ENCODE measurements at regions not wholly inside any gene's neighbourhood (a gene's known extent, or its start where the extent isn't known, plus 50 kb on each side); places are given as distances from the start of the nearest gene placed in this dataset.

GRCh38 chr3:117651246-117651645 is 941.7 kb downstream of the TUSC7 start:
- intact Hi-C loops (cut with micrococcal nuclease), result no loop called here
- Mint-ChIP-seq H3K4me1 (no peaks in the 10 kb centered on the region), H3K4me3 (no peak overlapping the region), H3K9me3 (no peaks in the 10 kb centered on the region), H3K27me3 (no peaks in the 10 kb centered on the region), H3K36me3 (ENCODE audit: low read depth) (no peaks in the 10 kb centered on the region), H3K27ac (no peak overlapping the region)
- DNase-seq, result no peak
- TF ChIP-seq, protein P1, sequence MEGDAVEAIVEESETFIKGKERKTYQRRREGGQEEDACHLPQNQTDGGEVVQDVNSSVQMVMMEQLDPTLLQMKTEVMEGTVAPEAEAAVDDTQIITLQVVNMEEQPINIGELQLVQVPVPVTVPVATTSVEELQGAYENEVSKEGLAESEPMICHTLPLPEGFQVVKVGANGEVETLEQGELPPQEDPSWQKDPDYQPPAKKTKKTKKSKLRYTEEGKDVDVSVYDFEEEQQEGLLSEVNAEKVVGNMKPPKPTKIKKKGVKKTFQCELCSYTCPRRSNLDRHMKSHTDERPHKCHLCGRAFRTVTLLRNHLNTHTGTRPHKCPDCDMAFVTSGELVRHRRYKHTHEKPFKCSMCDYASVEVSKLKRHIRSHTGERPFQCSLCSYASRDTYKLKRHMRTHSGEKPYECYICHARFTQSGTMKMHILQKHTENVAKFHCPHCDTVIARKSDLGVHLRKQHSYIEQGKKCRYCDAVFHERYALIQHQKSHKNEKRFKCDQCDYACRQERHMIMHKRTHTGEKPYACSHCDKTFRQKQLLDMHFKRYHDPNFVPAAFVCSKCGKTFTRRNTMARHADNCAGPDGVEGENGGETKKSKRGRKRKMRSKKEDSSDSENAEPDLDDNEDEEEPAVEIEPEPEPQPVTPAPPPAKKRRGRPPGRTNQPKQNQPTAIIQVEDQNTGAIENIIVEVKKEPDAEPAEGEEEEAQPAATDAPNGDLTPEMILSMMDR (IDR thresholded peaks at IDR 0.05), result no peak
- ChIA-PET POLR2A (no interaction called here), CTCF (no interaction called here)
- no peak for ATAC-seq (ENCODE audit: low read depth)

GRCh38 chr3:117656391-117656790 is 946.8 kb downstream of the TUSC7 start:
- ATAC-seq (ENCODE audit: low read depth) (no peak), DNase-seq (no peak)
- Mint-ChIP-seq H3K36me3 (ENCODE audit: low read depth) (no peaks in the 10 kb centered on the region), H3K9me3 (no peaks in the 10 kb centered on the region), H3K4me1 (no peaks in the 10 kb centered on the region), H3K27me3 (no peaks in the 10 kb centered on the region), H3K27ac (no peak overlapping the region), H3K4me3 (no peak overlapping the region)
- CTCF ChIA-PET, result no interaction called here
- POLR2A ChIA-PET, result no interaction called here
- TF ChIP-seq, protein P1 (IDR thresholded peaks at IDR 0.05), result no peak
- intact Hi-C loops (cut with micrococcal nuclease), result no loop called here

- ATAC-seq (ENCODE audit: low read depth) (no peak), DNase-seq (no peak)
- Mint-ChIP-seq H3K4me1 (no peaks in the 10 kb centered on the region), H3K9me3 (no peaks in the 10 kb centered on the region), H3K36me3 (ENCODE audit: low read depth) (no peaks in the 10 kb centered on the region), H3K4me3 (no peak overlapping the region), H3K27me3 (no peaks in the 10 kb centered on the region), H3K27ac (no peak overlapping the region)
- intact Hi-C loops (cut with micrococcal nuclease), result no loop called here
- POLR2A ChIA-PET, result no interaction called here
- TF ChIP-seq, protein P1 (IDR thresholded peaks at IDR 0.05), result no peak
- CTCF ChIA-PET, result no interaction called here
Measured at GRCh38 chr3:117657278-117657677, 947.7 kb downstream of the TUSC7 start.

- Mint-ChIP-seq H3K9me3 (no peaks in the 10 kb centered on the region), H3K27me3 (no peaks in the 10 kb centered on the region), H3K36me3 (ENCODE audit: low read depth) (no peaks in the 10 kb centered on the region), H3K4me3 (no peak overlapping the region), H3K27ac (no peak overlapping the region), H3K4me1 (no peaks in the 10 kb centered on the region)
- TF ChIP-seq, protein P1 (IDR thresholded peaks at IDR 0.05), result no peak
- CTCF ChIA-PET, result no interaction called here
- intact Hi-C loops (cut with micrococcal nuclease), result no loop called here
- DNase-seq (no peak), ATAC-seq (ENCODE audit: low read depth) (no peak)
- POLR2A ChIA-PET, result no interaction called here
Measured at GRCh38 chr3:117660941-117661817, 951.6 kb downstream of the TUSC7 start.

GRCh38 chr3:117661818-117662095 is 952.2 kb downstream of the TUSC7 start:
- TF ChIP-seq, protein P1 (IDR thresholded peaks at IDR 0.05), result no peak
- no peak overlapping the region for H3K27ac Mint-ChIP-seq
- no peak overlapping the region for H3K4me3 Mint-ChIP-seq
- H3K36me3 Mint-ChIP-seq (ENCODE audit: low read depth), result no peaks in the 10 kb centered on the region
- CTCF ChIA-PET, result no interaction called here
- POLR2A ChIA-PET, result no interaction called here
- H3K9me3 Mint-ChIP-seq, result no peaks in the 10 kb centered on the region
- ATAC-seq (ENCODE audit: low read depth) (no peak), DNase-seq (no peak)
- H3K4me1 Mint-ChIP-seq, result no peaks in the 10 kb centered on the region
- intact Hi-C loops (cut with micrococcal nuclease), result no loop called here
- no peaks in the 10 kb centered on the region for H3K27me3 Mint-ChIP-seq
